ENCODE measurements at regions not wholly inside any gene's neighbourhood (a gene's known extent, or its start where the extent isn't known, plus 50 kb on each side); places are given as distances from the start of the nearest gene placed in this dataset.

- H3K4me3 ChIP-seq (ENCODE audit: low read length), result no peak overlapping the region
- H3K9me3 ChIP-seq (ENCODE audit: low read depth, low read length), result no peaks in the 10 kb centered on the region
- H3K4me1 ChIP-seq (ENCODE audit: insufficient read depth, low read length), result peaks cover 9% of the 10 kb centered on the region
- H3K27me3 ChIP-seq (ENCODE audit: insufficient read depth, low read length), result peaks cover 4% of the 10 kb centered on the region
These were observed 59.6 kb downstream of the OLIG3 start for GRCh38 chr6:137434640-137435039.

GRCh38 chr6:137432054-137432611, 62.1 kb downstream of the OLIG3 start:
- no peak overlapping the region for H3K4me3 ChIP-seq (ENCODE audit: low read length)
- peaks cover 4% of the 10 kb centered on the region for H3K27me3 ChIP-seq (ENCODE audit: insufficient read depth, low read length)
- H3K4me1 ChIP-seq (ENCODE audit: insufficient read depth, low read length), result peaks cover 9% of the 10 kb centered on the region
- no peaks in the 10 kb centered on the region for H3K9me3 ChIP-seq (ENCODE audit: low read depth, low read length)

GRCh38 chr6:137430954-137431353, 63.2 kb downstream of the OLIG3 start:
- no peaks in the 10 kb centered on the region for H3K9me3 ChIP-seq (ENCODE audit: low read depth, low read length)
- H3K27me3 ChIP-seq (ENCODE audit: insufficient read depth, low read length), result peaks cover 4% of the 10 kb centered on the region
- H3K4me1 ChIP-seq (ENCODE audit: insufficient read depth, low read length), result peaks cover 14% of the 10 kb centered on the region
- H3K4me3 ChIP-seq (ENCODE audit: low read length), result no peak overlapping the region

GRCh38 chr6:137427656-137428290, 66.4 kb downstream of the OLIG3 start:
- peaks cover 4% of the 10 kb centered on the region for H3K27me3 ChIP-seq (ENCODE audit: insufficient read depth, low read length)

GRCh38 chr6:137426007-137426689, 68.0 kb downstream of the OLIG3 start:
- no peaks in the 10 kb centered on the region for H3K9me3 ChIP-seq (ENCODE audit: low read depth, low read length)
- no peak overlapping the region for H3K4me3 ChIP-seq (ENCODE audit: low read length)
- H3K4me1 ChIP-seq (ENCODE audit: insufficient read depth, low read length), result peaks cover 23% of the 10 kb centered on the region
- H3K27me3 ChIP-seq (ENCODE audit: insufficient read depth, low read length), result peaks cover 4% of the 10 kb centered on the region

More at GRCh38 chr6:137427656-137428290, 66.4 kb downstream of the OLIG3 start:
- H3K9me3 ChIP-seq (ENCODE audit: low read depth, low read length), result no peaks in the 10 kb centered on the region
- no peak overlapping the region for H3K4me3 ChIP-seq (ENCODE audit: low read length)
- peaks cover 28% of the 10 kb centered on the region for H3K4me1 ChIP-seq (ENCODE audit: insufficient read depth, low read length)

- Histone ChIP-seq H3K27me3 (ENCODE audit: insufficient read depth, low read length) (peaks cover 4% of the 10 kb centered on the region), H3K9me3 (ENCODE audit: low read depth, low read length) (no peaks in the 10 kb centered on the region), H3K4me1 (ENCODE audit: insufficient read depth, low read length) (peaks cover 19% of the 10 kb centered on the region), H3K4me3 (ENCODE audit: low read length) (no peak overlapping the region)
These were observed 69.9 kb downstream of the OLIG3 start for GRCh38 chr6:137424251-137424650.

- Histone ChIP-seq H3K4me3 (ENCODE audit: low read length) (no peak overlapping the region), H3K4me1 (ENCODE audit: insufficient read depth, low read length) (peaks cover 19% of the 10 kb centered on the region), H3K27me3 (ENCODE audit: insufficient read depth, low read length) (peaks cover 4% of the 10 kb centered on the region), H3K9me3 (ENCODE audit: low read depth, low read length) (no peaks in the 10 kb centered on the region)
These were observed 70.6 kb downstream of the OLIG3 start for GRCh38 chr6:137423451-137424168.

GRCh38 chr6:137417396-137417795, 76.8 kb downstream of the OLIG3 start:
- Histone ChIP-seq H3K9me3 (ENCODE audit: low read depth, low read length) (no peaks in the 10 kb centered on the region), H3K4me1 (ENCODE audit: insufficient read depth, low read length) (peaks cover 13% of the 10 kb centered on the region), H3K4me3 (ENCODE audit: low read length) (no peak overlapping the region), H3K27me3 (ENCODE audit: insufficient read depth, low read length) (peaks cover 8% of the 10 kb centered on the region)

- no peak overlapping the region for H3K4me3 ChIP-seq (ENCODE audit: low read length)
These were observed 77.7 kb downstream of the OLIG3 start for GRCh38 chr6:137416376-137417109.

GRCh38 chr6:137415834-137416190, 78.4 kb downstream of the OLIG3 start:
- Histone ChIP-seq H3K4me1 (ENCODE audit: insufficient read depth, low read length) (peaks cover 13% of the 10 kb centered on the region), H3K9me3 (ENCODE audit: low read depth, low read length) (no peaks in the 10 kb centered on the region), H3K27me3 (ENCODE audit: insufficient read depth, low read length) (peaks cover 8% of the 10 kb centered on the region), H3K4me3 (ENCODE audit: low read length) (no peak overlapping the region)

More at GRCh38 chr6:137416376-137417109, 77.7 kb downstream of the OLIG3 start:
- no peaks in the 10 kb centered on the region for H3K9me3 ChIP-seq (ENCODE audit: low read depth, low read length)
- H3K27me3 ChIP-seq (ENCODE audit: insufficient read depth, low read length), result peaks cover 8% of the 10 kb centered on the region
- peaks cover 13% of the 10 kb centered on the region for H3K4me1 ChIP-seq (ENCODE audit: insufficient read depth, low read length)

GRCh38 chr6:137415127-137415833, 78.9 kb downstream of the OLIG3 start:
- Histone ChIP-seq H3K27me3 (ENCODE audit: insufficient read depth, low read length) (peaks cover 8% of the 10 kb centered on the region), H3K4me1 (ENCODE audit: insufficient read depth, low read length) (peaks cover 13% of the 10 kb centered on the region), H3K9me3 (ENCODE audit: low read depth, low read length) (no peaks in the 10 kb centered on the region), H3K4me3 (ENCODE audit: low read length) (peak overlapping the region; percentile 32)

GRCh38 chr6:137414599-137414998, 79.6 kb downstream of the OLIG3 start:
- peaks cover 8% of the 10 kb centered on the region for H3K27me3 ChIP-seq (ENCODE audit: insufficient read depth, low read length)

GRCh38 chr6:137413482-137413881, 80.7 kb downstream of the OLIG3 start:
- H3K4me1 ChIP-seq (ENCODE audit: insufficient read depth, low read length), result peaks cover 13% of the 10 kb centered on the region
- H3K27me3 ChIP-seq (ENCODE audit: insufficient read depth, low read length), result peaks cover 8% of the 10 kb centered on the region
- no peak overlapping the region for H3K4me3 ChIP-seq (ENCODE audit: low read length)
- H3K9me3 ChIP-seq (ENCODE audit: low read depth, low read length), result no peaks in the 10 kb centered on the region

More at GRCh38 chr6:137414599-137414998, 79.6 kb downstream of the OLIG3 start:
- Histone ChIP-seq H3K4me1 (ENCODE audit: insufficient read depth, low read length) (peaks cover 13% of the 10 kb centered on the region), H3K9me3 (ENCODE audit: low read depth, low read length) (no peaks in the 10 kb centered on the region), H3K4me3 (ENCODE audit: low read length) (no peak overlapping the region)

GRCh38 chr6:137412562-137412961, 81.6 kb downstream of the OLIG3 start:
- H3K4me3 ChIP-seq (ENCODE audit: low read length), result no peak overlapping the region
- H3K9me3 ChIP-seq (ENCODE audit: low read depth, low read length), result no peaks in the 10 kb centered on the region
- H3K4me1 ChIP-seq (ENCODE audit: insufficient read depth, low read length), result peaks cover 13% of the 10 kb centered on the region
- peaks cover 8% of the 10 kb centered on the region for H3K27me3 ChIP-seq (ENCODE audit: insufficient read depth, low read length)

Measured in mononuclear cell (primary cell).